ENCODE measurements at regions not wholly inside any gene's neighbourhood (a gene's known extent, or its start where the extent isn't known, plus 50 kb on each side); places are given as distances from the start of the nearest gene placed in this dataset.
"Not testable (repeated sequence)": the region's sequence is repeated elsewhere in the genome, so short reads cannot be mapped to it uniquely, and the experiment has no call there.

DNA sequence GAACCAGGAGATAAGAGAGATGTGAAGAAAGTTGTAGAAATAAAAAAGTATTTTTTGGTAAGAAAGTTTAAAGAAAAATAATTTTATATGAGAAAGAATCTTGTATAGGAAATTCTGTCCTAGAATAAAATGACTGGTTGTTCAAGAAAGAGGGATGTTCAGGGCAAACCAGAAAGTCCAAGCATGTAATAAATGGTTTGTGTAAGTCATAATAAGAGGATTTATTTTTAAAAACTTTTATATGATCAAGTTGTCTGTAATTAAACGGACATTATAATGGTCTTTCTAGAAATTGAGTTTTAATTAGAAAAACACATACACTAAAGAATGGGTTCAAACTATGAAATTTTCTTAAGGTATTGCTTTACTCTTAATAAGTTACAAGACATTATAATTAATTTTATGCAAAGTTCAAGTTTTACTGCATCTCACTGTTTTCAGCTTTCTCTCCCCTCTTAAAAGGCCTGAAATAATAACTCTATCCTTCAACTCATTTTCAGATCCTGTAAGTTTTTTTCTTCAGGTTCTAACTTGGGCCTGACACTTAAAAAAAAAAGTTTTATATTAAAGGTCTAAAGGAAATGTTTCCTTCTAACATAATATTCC, 56.1 kb upstream of the ZNF300 start:
- Mint-ChIP-seq H3K27me3 (ENCODE audit: insufficient read depth) (peaks cover 3% of the 10 kb centered on the region; the same call in 1 of the 2 replicates), H3K27ac (no peak overlapping the region), H3K4me1 (ENCODE audit: low read depth) (no peaks in the 10 kb centered on the region), H3K36me3 (ENCODE audit: low read depth) (peaks cover 20% of the 10 kb centered on the region), H3K4me3 (no peak overlapping the region), H3K9me3 (peaks cover 85% of the 10 kb centered on the region)
- TF ChIP-seq, protein P1, sequence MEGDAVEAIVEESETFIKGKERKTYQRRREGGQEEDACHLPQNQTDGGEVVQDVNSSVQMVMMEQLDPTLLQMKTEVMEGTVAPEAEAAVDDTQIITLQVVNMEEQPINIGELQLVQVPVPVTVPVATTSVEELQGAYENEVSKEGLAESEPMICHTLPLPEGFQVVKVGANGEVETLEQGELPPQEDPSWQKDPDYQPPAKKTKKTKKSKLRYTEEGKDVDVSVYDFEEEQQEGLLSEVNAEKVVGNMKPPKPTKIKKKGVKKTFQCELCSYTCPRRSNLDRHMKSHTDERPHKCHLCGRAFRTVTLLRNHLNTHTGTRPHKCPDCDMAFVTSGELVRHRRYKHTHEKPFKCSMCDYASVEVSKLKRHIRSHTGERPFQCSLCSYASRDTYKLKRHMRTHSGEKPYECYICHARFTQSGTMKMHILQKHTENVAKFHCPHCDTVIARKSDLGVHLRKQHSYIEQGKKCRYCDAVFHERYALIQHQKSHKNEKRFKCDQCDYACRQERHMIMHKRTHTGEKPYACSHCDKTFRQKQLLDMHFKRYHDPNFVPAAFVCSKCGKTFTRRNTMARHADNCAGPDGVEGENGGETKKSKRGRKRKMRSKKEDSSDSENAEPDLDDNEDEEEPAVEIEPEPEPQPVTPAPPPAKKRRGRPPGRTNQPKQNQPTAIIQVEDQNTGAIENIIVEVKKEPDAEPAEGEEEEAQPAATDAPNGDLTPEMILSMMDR (IDR thresholded peaks at IDR 0.05) = no peak
- no peak for DNase-seq

DNA sequence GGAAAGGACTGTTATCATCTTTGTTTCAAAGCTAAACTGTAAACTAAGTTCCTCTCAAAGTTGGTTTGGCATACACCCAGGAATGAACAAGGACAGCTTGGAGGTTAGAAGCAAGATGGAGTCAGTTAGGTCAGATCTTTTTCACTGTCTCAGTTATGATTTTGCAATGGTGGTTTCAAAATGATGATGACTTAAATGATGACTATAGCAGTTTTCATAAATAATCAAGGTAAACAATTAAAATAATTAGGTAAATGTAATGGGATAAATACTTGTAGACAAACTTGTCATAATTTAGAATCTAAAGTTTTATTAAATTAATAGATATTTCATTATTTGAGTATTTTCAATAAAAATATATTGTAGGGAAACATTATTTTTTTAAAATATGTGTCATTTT, 55.5 kb upstream of the ZNF300 start:
- H3K27me3 Mint-ChIP-seq (ENCODE audit: insufficient read depth); H3K4me3 Mint-ChIP-seq; DNase-seq; H3K4me1 Mint-ChIP-seq (ENCODE audit: low read depth); H3K27ac Mint-ChIP-seq: not testable (repeated sequence)
- Mint-ChIP-seq H3K36me3 (ENCODE audit: low read depth) (peaks cover 21% of the 10 kb centered on the region), H3K9me3 (peaks cover 85% of the 10 kb centered on the region)

Data from HFFc6 (cell line).